ENCODE measurements at regions not wholly inside any gene's neighbourhood (a gene's known extent, or its start where the extent isn't known, plus 50 kb on each side); places are given as distances from the start of the nearest gene placed in this dataset.

DNA sequence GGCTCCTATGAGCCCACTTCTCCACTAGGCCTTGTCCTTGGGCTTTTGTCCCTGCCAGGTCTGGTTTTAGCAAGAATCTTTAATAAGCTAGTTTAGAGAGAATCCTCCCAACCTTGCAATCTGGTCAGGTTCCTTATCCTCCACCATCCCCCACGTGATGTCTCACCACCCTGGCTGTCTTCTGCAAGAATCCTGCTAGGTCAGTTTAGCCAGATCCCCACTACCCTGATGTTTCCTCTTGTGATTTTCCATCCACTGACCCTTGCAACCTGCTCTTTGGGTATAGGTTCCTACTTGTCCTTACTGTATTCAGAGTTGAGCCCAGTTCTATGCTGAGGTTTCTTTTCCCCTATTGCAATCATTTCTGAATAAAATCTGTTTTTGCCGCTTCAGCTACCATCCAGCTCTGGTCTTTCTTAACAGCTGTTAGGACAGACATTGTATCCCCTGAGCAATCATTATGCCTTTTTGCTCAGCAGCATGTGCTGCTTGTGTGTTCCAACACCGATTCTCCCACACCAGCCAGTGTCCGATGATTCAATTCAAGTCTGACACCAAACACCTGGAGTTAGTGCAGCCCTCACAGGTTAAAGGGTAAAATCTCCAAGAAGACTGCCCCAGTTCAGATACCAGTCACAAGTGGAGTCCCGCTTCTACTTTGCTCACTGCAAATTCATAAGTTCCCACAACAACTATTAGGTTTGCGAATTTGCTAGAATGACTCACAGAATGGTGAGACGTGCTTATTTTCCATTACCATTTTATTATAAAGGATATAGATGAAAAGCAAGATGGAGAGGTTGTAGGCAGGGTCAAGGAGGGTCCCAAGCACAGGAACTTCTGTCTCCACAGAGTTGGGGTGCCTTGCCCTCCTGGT lies 62.2 kb upstream of the ADCY1 start:
- no peaks in the 10 kb centered on the region for H3K4me1 Mint-ChIP-seq
- H3K27ac Mint-ChIP-seq, result no peak overlapping the region
- H3K36me3 Mint-ChIP-seq (ENCODE audit: low read depth), result no peaks in the 10 kb centered on the region
- no peak overlapping the region for H3K4me3 Mint-ChIP-seq
- no peak for DNase-seq
- ChIA-PET CTCF (no interaction called here), POLR2A (no interaction called here)
- peaks cover 11% of the 10 kb centered on the region for H3K9me3 Mint-ChIP-seq
- peaks cover under 1% of the 10 kb centered on the region for H3K27me3 Mint-ChIP-seq

- Mint-ChIP-seq H3K27ac (no peak overlapping the region), H3K36me3 (ENCODE audit: low read depth) (no peaks in the 10 kb centered on the region), H3K27me3 (peaks cover 5% of the 10 kb centered on the region), H3K4me3 (no peak overlapping the region), H3K4me1 (no peaks in the 10 kb centered on the region), H3K9me3 (peaks cover 11% of the 10 kb centered on the region)
- POLR2A ChIA-PET, result no interaction called here
- no peak for DNase-seq
- CTCF ChIA-PET, result no interaction called here
These were observed 59.2 kb upstream of the ADCY1 start for GRCh38 chr7:45514944-45515343.

GRCh38 chr7:45515346-45515745 lies 58.8 kb upstream of the ADCY1 start:
- Mint-ChIP-seq H3K36me3 (ENCODE audit: low read depth) (no peaks in the 10 kb centered on the region), H3K4me3 (no peak overlapping the region), H3K9me3 (peaks cover 11% of the 10 kb centered on the region), H3K4me1 (no peaks in the 10 kb centered on the region), H3K27me3 (peaks cover 5% of the 10 kb centered on the region), H3K27ac (no peak overlapping the region)
- DNase-seq, result no peak
- POLR2A ChIA-PET, result no interaction called here
- CTCF ChIA-PET, result no interaction called here
